GM23248 (cell line): ENCODE measurements at regions not wholly inside any gene's neighbourhood (a gene's known extent, or its start where the extent isn't known, plus 50 kb on each side); places are given as distances from the start of the nearest gene placed in this dataset.

ENCODE experiments used
- EZH2 ChIP-seq: fragments of 200-600 bp; sonication (generic); IDR thresholded peaks from 2 replicates; pipeline ENCODE4 v1.6.1; 2018; ENCODE audit warnings: antibody characterized with exemption, mild to moderate bottlenecking; ENCODE audit not compliant: insufficient read depth, poor library complexity, severe bottlenecking
- EZH2phosphoT487 ChIP-seq: fragments of 200-600 bp; sonication (generic); IDR thresholded peaks from 2 replicates; pipeline ENCODE4 v1.6.1; 2018; ENCODE audit warnings: antibody characterized with exemption, moderate library complexity, mild to moderate bottlenecking, low read depth; ENCODE audit not compliant: insufficient read depth

GRCh38 chr3:124174910-124175874 lies 183.3 kb upstream of the ROPN1 start:
- TF ChIP-seq EZH2, result no peak
- no peak for TF ChIP-seq EZH2phosphoT487
